ENCODE measurements at regions not wholly inside any gene's neighbourhood (a gene's known extent, or its start where the extent isn't known, plus 50 kb on each side); places are given as distances from the start of the nearest gene placed in this dataset.
A peak's percentile ranks its signal among the peaks of the same experiment; 100 is the strongest.

DNA sequence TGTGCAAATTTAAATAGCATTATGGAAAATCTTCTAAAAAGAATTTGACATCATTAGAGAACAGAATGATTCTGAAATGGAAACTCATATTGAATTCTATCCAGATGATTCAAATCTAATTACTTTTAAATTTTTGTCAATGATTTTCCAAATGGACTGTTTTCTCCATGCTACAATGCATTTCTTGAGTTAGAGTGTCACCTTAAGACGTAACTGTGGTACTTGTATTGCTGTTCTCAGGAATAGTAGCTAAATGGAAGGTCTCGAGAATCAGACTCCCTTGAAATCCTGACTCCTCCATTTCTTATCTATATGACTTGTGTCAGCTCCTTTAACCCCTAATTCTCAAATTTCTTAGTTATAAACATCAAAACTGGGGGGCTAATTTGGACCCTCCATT is 102.3 kb downstream of the P2RY1 start:
- TF ChIP-seq RAD21 (conservative IDR thresholded peaks at IDR 0.05 in 1 of 2, IDR thresholded peaks at IDR 0.05 in 1 of 2): peak in 1 of 2 experiments; percentile 30; a peak in 2 of 5 replicates
- TF ChIP-seq TFCP2L1 (CRISPR knock-in tag; IDR thresholded peaks at IDR 0.05): no peak
- Histone ChIP-seq H3K4me1 (no peaks in the 10 kb centered on the region), H3K27ac (no peak overlapping the region), H3K4me3 (no peak overlapping the region), H3K9me3 (no peaks in the 10 kb centered on the region), H3K4me2 (no peak overlapping the region)
- ATAC-seq (no peak), FAIRE-seq (no peak), DNase-seq (ENCODE audit: low read depth in 1 of 2, low spot score in 1 of 2) (no peak)
- POLR2A ChIA-PET: no interaction called here
- 15% methylated on average over 2 of the region's 2 CpGs for WGBS (ENCODE audit: missing lambda C conversion rate)
- CTCF ChIA-PET: interaction anchor here (0.6 kb wide), 1 partner anchor 30 kb away, joined by 3 read pairs; no protein-coding TSS in a partner anchor

DNA sequence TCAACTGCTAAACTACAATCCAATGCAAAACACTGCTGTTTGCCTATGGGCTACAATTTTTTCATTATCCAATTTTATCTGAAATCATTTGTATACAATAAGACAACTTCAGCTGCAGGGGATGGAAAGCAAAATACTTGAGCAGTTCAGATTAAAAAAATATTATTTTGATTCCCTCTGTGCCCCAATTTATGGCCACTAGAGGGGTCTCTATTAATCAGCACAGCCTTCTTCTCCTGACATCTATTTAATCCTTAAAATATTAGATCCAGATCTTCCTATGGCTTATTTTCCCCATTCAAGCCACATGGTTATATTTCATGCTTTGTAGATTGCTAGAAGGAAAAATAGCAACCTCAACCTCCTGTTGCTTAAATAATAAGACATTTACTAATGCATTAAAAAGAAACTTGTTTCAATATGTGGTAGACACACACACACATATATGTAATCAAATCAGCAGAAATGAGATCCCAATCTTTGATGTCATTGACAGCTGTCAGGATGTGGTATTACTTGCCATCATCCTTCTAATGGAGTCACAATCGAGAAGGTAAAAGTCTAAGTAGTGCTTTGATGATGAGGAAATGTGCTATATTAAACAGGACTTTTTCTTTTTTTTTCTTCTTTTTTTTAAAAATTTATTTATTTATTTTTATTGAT is 104.2 kb downstream of the P2RY1 start:
- FAIRE-seq (no peak), ATAC-seq (no peak), DNase-seq (ENCODE audit: low read depth in 1 of 2, low spot score in 1 of 2) (no peak)
- Histone ChIP-seq H3K27ac (no peak overlapping the region), H3K4me3 (no peak overlapping the region), H3K4me1 (no peaks in the 10 kb centered on the region), H3K4me2 (no peak overlapping the region), H3K9me3 (no peaks in the 10 kb centered on the region)
- CTCF ChIA-PET: interaction anchor here (1.6 kb wide), 1 partner anchor 22 kb away, joined by 4 read pairs; no protein-coding TSS in a partner anchor
- TF ChIP-seq, protein P1, sequence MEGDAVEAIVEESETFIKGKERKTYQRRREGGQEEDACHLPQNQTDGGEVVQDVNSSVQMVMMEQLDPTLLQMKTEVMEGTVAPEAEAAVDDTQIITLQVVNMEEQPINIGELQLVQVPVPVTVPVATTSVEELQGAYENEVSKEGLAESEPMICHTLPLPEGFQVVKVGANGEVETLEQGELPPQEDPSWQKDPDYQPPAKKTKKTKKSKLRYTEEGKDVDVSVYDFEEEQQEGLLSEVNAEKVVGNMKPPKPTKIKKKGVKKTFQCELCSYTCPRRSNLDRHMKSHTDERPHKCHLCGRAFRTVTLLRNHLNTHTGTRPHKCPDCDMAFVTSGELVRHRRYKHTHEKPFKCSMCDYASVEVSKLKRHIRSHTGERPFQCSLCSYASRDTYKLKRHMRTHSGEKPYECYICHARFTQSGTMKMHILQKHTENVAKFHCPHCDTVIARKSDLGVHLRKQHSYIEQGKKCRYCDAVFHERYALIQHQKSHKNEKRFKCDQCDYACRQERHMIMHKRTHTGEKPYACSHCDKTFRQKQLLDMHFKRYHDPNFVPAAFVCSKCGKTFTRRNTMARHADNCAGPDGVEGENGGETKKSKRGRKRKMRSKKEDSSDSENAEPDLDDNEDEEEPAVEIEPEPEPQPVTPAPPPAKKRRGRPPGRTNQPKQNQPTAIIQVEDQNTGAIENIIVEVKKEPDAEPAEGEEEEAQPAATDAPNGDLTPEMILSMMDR (IDR thresholded peaks at IDR 0.05): no peak
- TF ChIP-seq EP300 (IDR thresholded peaks at IDR 0.05) (no peak), MAFK (IDR thresholded peaks at IDR 0.05; ENCODE audit: partially characterized antibody) (no peak), SMC3 (IDR thresholded peaks at IDR 0.05) (no peak), EHF (CRISPR knock-in tag; IDR thresholded peaks at IDR 0.05) (no peak), TP53 (CRISPR knock-in tag; IDR thresholded peaks at IDR 0.05) (no peak), ZSCAN20 (CRISPR knock-in tag; IDR thresholded peaks at IDR 0.05) (no peak), MYC (IDR thresholded peaks at IDR 0.05; ENCODE audit: borderline replicate concordance, low read length) (no peak), RNF2 (IDR thresholded peaks at IDR 0.05; ENCODE audit: borderline replicate concordance, low read depth) (no peak), CEBPB (IDR thresholded peaks at IDR 0.05) (no peak), NFE2L2 (conservative IDR thresholded peaks at IDR 0.05; ENCODE audit: low read length) (no peak), JUNB (IDR thresholded peaks at IDR 0.05) (no peak), TFCP2L1 (CRISPR knock-in tag; IDR thresholded peaks at IDR 0.05) (no peak), PHF8 (IDR thresholded peaks at IDR 0.05; ENCODE audit: borderline replicate concordance, low read depth) (no peak), KDM5A (IDR thresholded peaks at IDR 0.05) (no peak), POLR2A (IDR thresholded peaks at IDR 0.05; ENCODE audit: low read length) (no peak), KDM1A (IDR thresholded peaks at IDR 0.05; ENCODE audit: low read depth) (no peak), CHD2 (IDR thresholded peaks at IDR 0.05; ENCODE audit: low read length, partially characterized antibody) (no peak)
- TF ChIP-seq, protein P2, sequence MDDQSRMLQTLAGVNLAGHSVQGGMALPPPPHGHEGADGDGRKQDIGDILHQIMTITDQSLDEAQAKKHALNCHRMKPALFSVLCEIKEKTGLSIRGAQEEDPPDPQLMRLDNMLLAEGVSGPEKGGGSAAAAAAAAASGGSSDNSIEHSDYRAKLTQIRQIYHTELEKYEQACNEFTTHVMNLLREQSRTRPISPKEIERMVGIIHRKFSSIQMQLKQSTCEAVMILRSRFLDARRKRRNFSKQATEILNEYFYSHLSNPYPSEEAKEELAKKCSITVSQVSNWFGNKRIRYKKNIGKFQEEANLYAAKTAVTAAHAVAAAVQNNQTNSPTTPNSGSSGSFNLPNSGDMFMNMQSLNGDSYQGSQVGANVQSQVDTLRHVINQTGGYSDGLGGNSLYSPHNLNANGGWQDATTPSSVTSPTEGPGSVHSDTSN (IDR thresholded peaks at IDR 0.05): no peak
- WGBS (ENCODE audit: missing lambda C conversion rate): 10% methylated on average over 1 of the region's 1 CpG
- POLR2A ChIA-PET: no interaction called here

DNA sequence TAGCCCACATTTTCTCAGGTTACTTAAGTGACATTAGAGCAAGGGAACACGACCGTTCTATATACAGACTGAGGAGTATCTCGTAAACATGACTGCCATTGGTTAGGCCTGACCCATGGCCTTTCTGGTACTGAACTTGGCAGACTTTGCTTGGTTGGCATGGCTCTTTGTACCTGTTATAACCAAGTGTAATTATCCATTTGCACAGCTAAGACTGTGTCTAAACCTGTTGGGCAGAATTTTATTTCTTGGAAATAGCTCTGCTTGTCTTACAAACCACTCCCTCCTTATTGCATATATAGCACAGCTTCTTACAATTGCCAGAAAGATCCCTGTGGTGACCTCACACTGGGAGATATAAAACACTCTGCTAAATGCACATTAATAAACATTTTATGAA is 106.9 kb downstream of the P2RY1 start:
- ChIA-PET CTCF (no interaction called here), POLR2A (no interaction called here)
- no peak for FAIRE-seq
- 82% methylated on average over 3 of the region's 3 CpGs for WGBS (ENCODE audit: missing lambda C conversion rate)
- H3K4me1 ChIP-seq: no peaks in the 10 kb centered on the region
- H3K4me2 ChIP-seq: no peak overlapping the region
- H3K4me3 ChIP-seq: no peak overlapping the region
- DNase-seq (ENCODE audit: low read depth in 1 of 2, low spot score in 1 of 2): no peak
- H3K27ac ChIP-seq: no peak overlapping the region
- H3K9me3 ChIP-seq: no peaks in the 10 kb centered on the region
- ATAC-seq: no peak
- no peak for TF ChIP-seq KDM1A (IDR thresholded peaks at IDR 0.05; ENCODE audit: low read depth)
- no peak for TF ChIP-seq NFE2L2 (conservative IDR thresholded peaks at IDR 0.05; ENCODE audit: low read length)
- TF ChIP-seq, protein P3, sequence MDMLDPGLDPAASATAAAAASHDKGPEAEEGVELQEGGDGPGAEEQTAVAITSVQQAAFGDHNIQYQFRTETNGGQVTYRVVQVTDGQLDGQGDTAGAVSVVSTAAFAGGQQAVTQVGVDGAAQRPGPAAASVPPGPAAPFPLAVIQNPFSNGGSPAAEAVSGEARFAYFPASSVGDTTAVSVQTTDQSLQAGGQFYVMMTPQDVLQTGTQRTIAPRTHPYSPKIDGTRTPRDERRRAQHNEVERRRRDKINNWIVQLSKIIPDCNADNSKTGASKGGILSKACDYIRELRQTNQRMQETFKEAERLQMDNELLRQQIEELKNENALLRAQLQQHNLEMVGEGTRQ (IDR thresholded peaks at IDR 0.05): no peak
- TF ChIP-seq ZFP36 (IDR thresholded peaks at IDR 0.05; ENCODE audit: borderline replicate concordance, partially characterized antibody): no peak
- TF ChIP-seq, protein P4, sequence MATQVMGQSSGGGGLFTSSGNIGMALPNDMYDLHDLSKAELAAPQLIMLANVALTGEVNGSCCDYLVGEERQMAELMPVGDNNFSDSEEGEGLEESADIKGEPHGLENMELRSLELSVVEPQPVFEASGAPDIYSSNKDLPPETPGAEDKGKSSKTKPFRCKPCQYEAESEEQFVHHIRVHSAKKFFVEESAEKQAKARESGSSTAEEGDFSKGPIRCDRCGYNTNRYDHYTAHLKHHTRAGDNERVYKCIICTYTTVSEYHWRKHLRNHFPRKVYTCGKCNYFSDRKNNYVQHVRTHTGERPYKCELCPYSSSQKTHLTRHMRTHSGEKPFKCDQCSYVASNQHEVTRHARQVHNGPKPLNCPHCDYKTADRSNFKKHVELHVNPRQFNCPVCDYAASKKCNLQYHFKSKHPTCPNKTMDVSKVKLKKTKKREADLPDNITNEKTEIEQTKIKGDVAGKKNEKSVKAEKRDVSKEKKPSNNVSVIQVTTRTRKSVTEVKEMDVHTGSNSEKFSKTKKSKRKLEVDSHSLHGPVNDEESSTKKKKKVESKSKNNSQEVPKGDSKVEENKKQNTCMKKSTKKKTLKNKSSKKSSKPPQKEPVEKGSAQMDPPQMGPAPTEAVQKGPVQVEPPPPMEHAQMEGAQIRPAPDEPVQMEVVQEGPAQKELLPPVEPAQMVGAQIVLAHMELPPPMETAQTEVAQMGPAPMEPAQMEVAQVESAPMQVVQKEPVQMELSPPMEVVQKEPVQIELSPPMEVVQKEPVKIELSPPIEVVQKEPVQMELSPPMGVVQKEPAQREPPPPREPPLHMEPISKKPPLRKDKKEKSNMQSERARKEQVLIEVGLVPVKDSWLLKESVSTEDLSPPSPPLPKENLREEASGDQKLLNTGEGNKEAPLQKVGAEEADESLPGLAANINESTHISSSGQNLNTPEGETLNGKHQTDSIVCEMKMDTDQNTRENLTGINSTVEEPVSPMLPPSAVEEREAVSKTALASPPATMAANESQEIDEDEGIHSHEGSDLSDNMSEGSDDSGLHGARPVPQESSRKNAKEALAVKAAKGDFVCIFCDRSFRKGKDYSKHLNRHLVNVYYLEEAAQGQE (IDR thresholded peaks at IDR 0.05): no peak
- TF ChIP-seq HOXB5 (CRISPR knock-in tag; IDR thresholded peaks at IDR 0.05): no peak
- TF ChIP-seq, protein P1 (IDR thresholded peaks at IDR 0.05): no peak
- no peak for TF ChIP-seq POLR2A (IDR thresholded peaks at IDR 0.05; ENCODE audit: low read length)
- TF ChIP-seq KDM5A (IDR thresholded peaks at IDR 0.05): no peak
